ENCODE measurements at regions not wholly inside any gene's neighbourhood (a gene's known extent, or its start where the extent isn't known, plus 50 kb on each side); places are given as distances from the start of the nearest gene placed in this dataset.

GRCh38 chr17:22514315-22514714 is 822.0 kb downstream of the KCNJ18 start:
- no peaks in the 10 kb centered on the region for H3K4me1 Mint-ChIP-seq (ENCODE audit: low read depth, unreplicated experiment)
- no peak overlapping the region for H3K27ac Mint-ChIP-seq (ENCODE audit: unreplicated experiment)
- Histone ChIP-seq H3K4me3 (ENCODE audit: low read depth, low read length) (no peak overlapping the region), H3K9me3 (0 out of 2 replicates have a peak, but pooled peaks cover 3% of the 10 kb centered on the region), H3K4me1 (no peaks in the 10 kb centered on the region), H3K36me3 (ENCODE audit: control insufficient read depth, insufficient read depth, low read length) (no peaks in the 10 kb centered on the region), H3K27me3 (replicated peaks; ENCODE audit: control insufficient read depth, insufficient read depth, low read length) (no peaks in the 10 kb centered on the region)
- H3K9me3 Mint-ChIP-seq (ENCODE audit: unreplicated experiment), result peaks cover 9% of the 10 kb centered on the region
- intact Hi-C loops (cut with micrococcal nuclease; ENCODE audit: unreplicated experiment), result no loop called here
- TF ChIP-seq CTCF (IDR thresholded peaks at IDR 0.05; ENCODE audit: insufficient read depth in 1 of 2, low read depth in 1 of 2, low read length in 1 of 2, severe bottlenecking in 1 of 2, unreplicated experiment in 1 of 2), result no peak
- no peaks in the 10 kb centered on the region for H3K27me3 Mint-ChIP-seq (ENCODE audit: insufficient read depth, unreplicated experiment)
- BruUV-seq (replicated peaks), result no TSS peak
- H3K36me3 Mint-ChIP-seq (ENCODE audit: insufficient read depth, unreplicated experiment), result no peaks in the 10 kb centered on the region
- CTCF ChIA-PET, result no interaction called here
- no peak for DNase-seq
- no peak overlapping the region for H3K4me3 Mint-ChIP-seq (ENCODE audit: unreplicated experiment)
- POLR2A ChIA-PET, result no interaction called here

GRCh38 chr17:22514767-22515320 is 822.5 kb downstream of the KCNJ18 start:
- DNase-seq, result no peak
- POLR2A ChIA-PET, result no interaction called here
- CTCF ChIA-PET, result no interaction called here
- BruUV-seq (replicated peaks), result no TSS peak
- Mint-ChIP-seq H3K9me3 (ENCODE audit: unreplicated experiment) (peaks cover 9% of the 10 kb centered on the region), H3K27ac (ENCODE audit: unreplicated experiment) (no peak overlapping the region), H3K27me3 (ENCODE audit: insufficient read depth, unreplicated experiment) (no peaks in the 10 kb centered on the region), H3K36me3 (ENCODE audit: insufficient read depth, unreplicated experiment) (no peaks in the 10 kb centered on the region), H3K4me1 (ENCODE audit: low read depth, unreplicated experiment) (no peaks in the 10 kb centered on the region), H3K4me3 (ENCODE audit: unreplicated experiment) (no peak overlapping the region)
- H3K36me3 ChIP-seq (ENCODE audit: control insufficient read depth, insufficient read depth, low read length), result no peaks in the 10 kb centered on the region
- H3K4me3 ChIP-seq (ENCODE audit: low read depth, low read length), result no peak overlapping the region
- H3K27me3 ChIP-seq (replicated peaks; ENCODE audit: control insufficient read depth, insufficient read depth, low read length), result no peaks in the 10 kb centered on the region
- TF ChIP-seq CTCF (IDR thresholded peaks at IDR 0.05; ENCODE audit: insufficient read depth in 1 of 2, low read depth in 1 of 2, low read length in 1 of 2, severe bottlenecking in 1 of 2, unreplicated experiment in 1 of 2), result no peak
- no peaks in the 10 kb centered on the region for H3K4me1 ChIP-seq
- H3K9me3 ChIP-seq, result 0 out of 2 replicates have a peak, but pooled peaks cover 3% of the 10 kb centered on the region
- intact Hi-C loops (cut with micrococcal nuclease; ENCODE audit: unreplicated experiment), result no loop called here

- H3K27me3 Mint-ChIP-seq (ENCODE audit: insufficient read depth, unreplicated experiment), result no peaks in the 10 kb centered on the region
- no peaks in the 10 kb centered on the region for H3K36me3 Mint-ChIP-seq (ENCODE audit: insufficient read depth, unreplicated experiment)
- peaks cover 9% of the 10 kb centered on the region for H3K9me3 Mint-ChIP-seq (ENCODE audit: unreplicated experiment)
- no peaks in the 10 kb centered on the region for H3K36me3 ChIP-seq (ENCODE audit: control insufficient read depth, insufficient read depth, low read length)
- no peak for DNase-seq
- H3K27ac Mint-ChIP-seq (ENCODE audit: unreplicated experiment), result no peak overlapping the region
- no TSS peak for BruUV-seq (replicated peaks)
- intact Hi-C loops (cut with micrococcal nuclease; ENCODE audit: unreplicated experiment), result no loop called here
- H3K9me3 ChIP-seq, result 0 out of 2 replicates have a peak, but pooled peaks cover 3% of the 10 kb centered on the region
- ChIA-PET POLR2A (no interaction called here), CTCF (no interaction called here)
- no peaks in the 10 kb centered on the region for H3K4me1 ChIP-seq
- no peak overlapping the region for H3K4me3 Mint-ChIP-seq (ENCODE audit: unreplicated experiment)
- H3K4me3 ChIP-seq (ENCODE audit: low read depth, low read length), result no peak overlapping the region
- no peak for TF ChIP-seq CTCF (IDR thresholded peaks at IDR 0.05; ENCODE audit: insufficient read depth in 1 of 2, low read depth in 1 of 2, low read length in 1 of 2, severe bottlenecking in 1 of 2, unreplicated experiment in 1 of 2)
- no peaks in the 10 kb centered on the region for H3K27me3 ChIP-seq (replicated peaks; ENCODE audit: control insufficient read depth, insufficient read depth, low read length)
- H3K4me1 Mint-ChIP-seq (ENCODE audit: low read depth, unreplicated experiment), result no peaks in the 10 kb centered on the region
Measured at GRCh38 chr17:22515599-22515998, 823.3 kb downstream of the KCNJ18 start.
